ENCODE measurements at regions not wholly inside any gene's neighbourhood (a gene's known extent, or its start where the extent isn't known, plus 50 kb on each side); places are given as distances from the start of the nearest gene placed in this dataset.
A peak's percentile ranks its signal among the peaks of the same experiment; 100 is the strongest.
"Not testable (repeated sequence)": the region's sequence is repeated elsewhere in the genome, so short reads cannot be mapped to it uniquely, and the experiment has no call there.

DNA sequence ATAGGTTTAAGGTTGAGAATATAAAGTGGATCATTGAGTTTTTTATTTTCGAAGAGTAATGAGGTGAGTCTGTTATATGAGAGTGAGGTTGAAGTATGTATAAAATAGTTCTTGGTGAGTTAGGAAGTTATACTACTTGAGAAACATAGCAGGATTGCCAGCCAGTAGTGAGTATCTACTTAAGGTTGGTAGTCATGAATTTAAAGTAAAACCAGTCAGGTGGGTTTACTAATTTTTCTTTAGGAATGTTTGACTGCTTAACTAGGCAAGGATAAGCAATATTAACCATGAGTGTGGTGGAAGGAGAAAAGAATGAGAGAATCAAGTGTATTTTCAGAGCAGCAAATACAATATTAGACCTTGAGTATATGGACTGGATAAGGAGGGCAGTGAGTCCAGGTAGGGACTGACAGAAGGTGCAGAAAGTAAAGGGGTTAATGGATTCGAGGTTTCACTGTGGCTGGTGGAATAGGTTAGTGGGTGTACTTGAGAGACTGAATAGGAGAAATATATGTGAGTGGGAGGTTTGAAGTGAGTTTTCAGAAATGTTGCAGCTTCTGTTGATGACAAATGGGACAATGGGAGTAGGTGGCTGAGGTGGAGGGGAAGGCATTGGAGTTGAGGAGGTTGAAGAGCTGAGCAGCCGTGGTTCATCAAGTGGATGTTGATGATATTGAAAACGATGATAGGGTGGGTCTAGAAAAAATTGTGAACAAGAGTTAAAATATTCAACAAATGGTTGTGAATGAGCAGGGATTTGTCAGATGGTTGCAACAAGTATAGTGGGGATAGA lies 232.5 kb upstream of the ASCC3 start:
- peak in 2 of 51 donors; percentile 1 to 47 for DNase-seq

DNA sequence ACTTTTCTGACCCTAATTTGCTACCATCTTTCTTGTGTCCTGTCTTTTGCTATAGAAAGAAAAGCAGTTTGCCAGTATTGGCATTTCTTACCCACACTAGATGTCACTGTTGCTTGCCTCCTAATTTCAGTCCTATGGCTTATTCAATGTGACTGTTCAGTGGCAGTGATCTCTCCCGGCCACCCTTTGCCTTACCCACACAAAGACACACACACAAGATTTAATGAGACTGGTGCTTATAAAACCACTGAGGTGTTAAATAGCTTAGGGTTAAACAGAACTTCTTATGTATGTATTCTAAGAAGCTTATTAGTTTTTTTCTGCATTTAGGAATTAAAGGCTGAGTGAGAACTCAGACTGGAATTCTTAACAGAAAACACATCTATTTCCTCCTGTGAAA lies 233.6 kb upstream of the ASCC3 start:
- DNase-seq: peak in 12 of 51 donors; percentile 0 to 38 (median 8)

DNA sequence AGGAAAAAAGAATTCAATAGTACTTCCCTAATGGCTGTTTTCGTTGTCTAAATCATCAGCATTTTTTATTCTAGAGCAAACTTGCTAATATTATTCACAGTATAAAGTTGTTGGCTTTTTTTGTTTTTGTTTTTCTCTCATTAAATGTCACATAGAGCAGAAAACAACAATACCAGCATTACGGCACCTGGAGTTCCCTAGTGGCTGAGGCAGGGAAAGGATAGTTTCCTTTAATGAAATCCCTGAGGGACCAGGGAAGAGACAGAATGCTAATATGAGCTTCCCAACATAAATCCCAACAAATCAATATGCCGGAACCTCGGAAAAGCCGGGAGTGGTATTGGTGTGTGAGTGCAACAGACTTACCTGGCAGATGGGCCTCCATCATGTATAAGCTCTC lies 235.2 kb upstream of the ASCC3 start:
- no peak for DNase-seq

DNA sequence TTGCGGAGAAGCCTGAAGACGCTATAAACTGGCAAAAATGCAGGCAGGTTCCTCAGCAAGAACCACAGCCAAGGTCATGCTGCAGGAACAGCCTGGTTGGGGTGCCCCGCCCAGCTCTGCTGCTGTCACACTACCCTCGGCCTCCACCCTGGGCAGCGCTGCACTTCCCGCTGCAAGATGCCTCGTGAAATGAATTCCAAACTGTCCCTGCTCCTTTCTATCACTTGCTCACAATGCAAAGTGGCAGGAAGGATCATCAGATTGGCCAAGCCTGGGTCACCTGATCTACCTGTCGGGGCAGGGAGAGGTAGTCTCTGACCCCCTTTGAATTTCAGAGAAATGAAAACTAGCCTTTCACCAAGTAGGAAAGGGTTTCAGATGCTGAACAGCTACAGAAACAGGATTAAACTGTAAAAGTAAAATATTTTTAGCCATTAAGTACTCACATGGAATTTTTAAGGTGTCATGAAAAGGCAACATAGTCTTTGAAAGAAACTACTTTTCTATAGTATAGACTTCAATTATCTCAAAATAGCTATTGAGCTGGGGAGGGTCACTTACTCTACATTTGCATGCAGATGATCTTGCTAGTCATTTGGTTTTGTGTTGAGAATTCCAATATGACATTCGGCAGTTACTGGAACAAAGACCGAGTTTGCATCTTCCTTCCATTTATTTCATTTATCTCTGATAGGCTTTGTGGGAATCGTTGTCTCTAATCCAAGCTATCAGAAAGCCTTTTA lies 236.4 kb upstream of the ASCC3 start:
- peak in 1 of 51 donors; percentile 6 for DNase-seq

- no peak for DNase-seq
Observed at GRCh38 chr6:101118136-101118396, 236.9 kb upstream of the ASCC3 start.

- no peak for DNase-seq
Observed at GRCh38 chr6:101120747-101121146, 239.6 kb upstream of the ASCC3 start.

DNA sequence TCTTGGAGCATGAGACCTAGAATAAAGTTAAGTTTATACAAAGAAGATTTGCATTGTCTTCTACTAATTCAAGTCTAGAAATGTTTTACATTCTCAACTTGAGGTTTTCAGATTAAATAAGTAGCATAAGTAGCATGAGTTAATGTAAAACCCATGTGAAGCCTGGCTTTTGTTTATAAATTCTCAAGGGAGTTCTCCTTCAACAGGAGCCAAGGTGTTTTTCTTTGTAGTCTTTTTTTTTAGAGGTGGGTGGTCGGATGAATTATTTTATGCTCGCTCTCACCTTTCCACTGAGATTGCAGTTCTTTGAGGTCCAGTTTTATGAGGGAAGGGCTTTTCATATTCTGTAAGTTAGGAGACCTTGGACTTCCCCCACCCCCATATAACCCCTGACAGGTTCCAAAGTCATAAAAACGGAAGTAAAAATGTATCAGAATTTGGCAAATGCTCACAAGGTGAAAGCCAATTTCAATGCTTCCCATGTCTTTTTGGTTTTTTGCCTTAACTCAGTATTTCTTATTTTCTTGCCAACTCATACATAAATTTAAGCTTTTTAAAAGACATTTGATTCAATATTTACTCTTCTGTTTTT lies 244.3 kb upstream of the ASCC3 start:
- DNase-seq: no peak

DNA sequence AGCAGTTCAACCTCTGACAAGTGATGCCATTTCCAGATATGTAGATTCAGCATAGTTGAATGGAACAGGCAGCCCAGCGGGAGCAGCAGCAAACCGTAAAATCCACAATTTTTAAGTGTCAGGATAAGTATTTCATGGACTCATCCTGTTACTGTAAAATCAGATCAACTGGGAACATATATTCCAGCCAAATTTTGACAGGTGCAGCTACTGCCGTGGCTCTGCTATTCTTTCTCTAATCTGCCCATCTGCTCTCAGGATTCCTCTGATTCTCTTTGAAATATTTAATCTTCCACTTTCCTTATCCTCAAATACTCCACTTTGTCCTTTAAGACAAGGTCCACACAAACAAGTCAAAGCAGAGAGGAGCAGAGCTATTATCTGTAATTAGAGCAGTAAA lies 245.4 kb upstream of the ASCC3 start:
- no peak for DNase-seq

- DNase-seq: no peak
Observed at GRCh38 chr6:101129851-101130250, 248.7 kb upstream of the ASCC3 start.

DNA sequence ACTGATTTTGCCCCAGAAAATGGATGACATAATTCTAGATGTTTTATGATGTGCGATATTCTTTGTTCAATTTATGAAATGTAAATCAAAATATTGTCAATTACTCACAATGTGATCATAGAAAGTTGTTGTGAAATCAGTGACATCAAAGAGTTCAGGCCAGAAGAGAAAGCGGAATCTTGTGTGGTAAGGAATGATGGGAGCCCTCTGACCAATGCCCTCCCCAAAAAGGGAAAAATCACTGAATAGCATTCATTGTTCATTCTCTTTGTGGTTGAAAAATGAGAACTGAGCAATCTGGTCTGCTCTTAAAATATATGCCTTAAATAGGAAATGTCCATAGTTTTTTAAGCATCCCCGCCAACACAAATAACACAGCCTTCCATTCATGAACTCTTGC lies 247.1 kb upstream of the GRIK2 start:
- DNase-seq: no peak

DNA sequence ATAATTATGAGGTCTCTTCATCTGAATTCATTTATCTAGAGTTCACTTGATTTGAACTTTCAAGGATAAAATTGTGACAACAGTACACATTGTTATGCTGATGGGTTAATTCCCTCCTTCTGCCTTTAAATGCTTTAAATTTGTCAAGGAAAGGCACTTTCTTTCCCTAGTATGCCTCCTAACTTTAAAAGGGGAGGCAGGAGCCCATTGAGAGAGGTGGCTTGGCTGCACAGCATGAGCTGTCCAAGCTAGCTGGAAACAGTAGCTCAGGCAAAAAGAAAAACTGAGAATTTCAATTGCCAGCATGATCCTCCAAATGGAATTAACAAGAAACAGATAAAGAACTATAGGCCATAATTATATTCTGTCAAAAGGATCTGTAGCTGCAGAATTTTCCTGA lies 243.3 kb upstream of the GRIK2 start:
- DNase-seq: no peak

- DNase-seq: not testable (repeated sequence)
Observed at GRCh38 chr6:101157638-101158037, 235.9 kb upstream of the GRIK2 start.

GRCh38 chr6:101163611-101164010 lies 229.9 kb upstream of the GRIK2 start:
- no peak for DNase-seq

DNA sequence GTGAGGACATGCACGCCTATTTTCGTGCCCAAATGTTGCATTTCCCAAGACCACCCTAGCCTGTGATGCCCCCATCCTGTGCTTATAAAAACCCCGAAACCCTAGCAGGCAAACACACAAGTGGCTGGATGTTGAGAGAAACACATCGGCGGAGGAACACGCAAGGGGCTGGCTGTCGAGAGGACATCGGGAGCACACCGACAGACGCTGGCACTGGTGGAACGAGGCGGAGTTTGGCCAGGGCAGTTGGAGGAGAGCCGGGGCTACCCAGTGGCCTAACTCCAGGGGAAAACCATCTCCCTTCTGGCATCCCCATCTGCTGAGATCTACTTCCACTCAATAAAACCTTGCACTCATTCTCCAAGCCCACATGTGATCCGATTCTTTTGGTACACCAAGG lies 225.9 kb upstream of the GRIK2 start:
- DNase-seq: no peak

DNA sequence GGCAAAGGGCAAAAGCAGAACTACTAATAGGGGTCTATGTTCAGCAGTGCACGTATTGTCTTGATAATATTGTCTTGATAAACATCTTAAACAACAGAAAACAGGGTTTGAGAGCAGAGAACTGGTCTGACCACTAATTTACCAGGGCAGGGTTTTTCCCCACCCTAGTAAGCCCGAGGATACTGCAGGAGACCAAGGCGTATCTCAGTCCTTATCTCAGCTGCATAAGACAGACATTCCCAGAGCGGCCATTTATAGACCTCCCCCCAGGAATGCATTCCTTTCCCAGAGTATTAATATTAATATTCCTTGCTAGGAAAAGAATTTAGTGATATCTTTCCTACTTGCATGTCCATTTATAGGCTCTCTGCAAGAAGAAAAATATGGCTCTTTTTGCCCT lies 222.5 kb upstream of the GRIK2 start:
- DNase-seq: not testable (repeated sequence)

- no peak for DNase-seq
Observed at GRCh38 chr6:101178748-101179147, 214.8 kb upstream of the GRIK2 start.

- DNase-seq: no peak
Observed at GRCh38 chr6:101181006-101181405, 212.5 kb upstream of the GRIK2 start.

GRCh38 chr6:101188285-101188798 lies 205.2 kb upstream of the GRIK2 start:
- DNase-seq: not testable (repeated sequence)

DNA sequence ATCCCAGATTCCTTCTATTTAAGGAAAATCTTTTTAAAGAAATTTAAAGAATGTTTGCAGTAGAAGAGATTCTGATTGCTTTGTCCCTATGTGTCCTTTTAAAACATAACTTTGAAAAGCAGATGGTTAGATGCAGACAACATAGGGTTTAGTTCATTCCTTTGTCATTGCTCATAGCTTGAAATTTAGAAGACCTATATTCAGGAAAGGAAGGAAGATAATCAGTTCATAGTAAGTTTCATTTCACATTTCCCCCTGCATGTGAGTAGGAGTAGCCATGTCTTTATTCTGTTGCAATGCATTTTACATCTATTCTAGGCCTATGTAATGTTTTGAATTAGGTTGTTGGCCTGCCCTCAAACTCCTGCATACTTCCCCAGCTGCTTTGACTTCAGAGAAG lies 197.9 kb upstream of the GRIK2 start:
- no peak for DNase-seq

GRCh38 chr6:101199441-101199840 lies 194.1 kb upstream of the GRIK2 start:
- no peak for DNase-seq

- DNase-seq: no peak
Observed at GRCh38 chr6:101202867-101203374, 190.6 kb upstream of the GRIK2 start.

DNA sequence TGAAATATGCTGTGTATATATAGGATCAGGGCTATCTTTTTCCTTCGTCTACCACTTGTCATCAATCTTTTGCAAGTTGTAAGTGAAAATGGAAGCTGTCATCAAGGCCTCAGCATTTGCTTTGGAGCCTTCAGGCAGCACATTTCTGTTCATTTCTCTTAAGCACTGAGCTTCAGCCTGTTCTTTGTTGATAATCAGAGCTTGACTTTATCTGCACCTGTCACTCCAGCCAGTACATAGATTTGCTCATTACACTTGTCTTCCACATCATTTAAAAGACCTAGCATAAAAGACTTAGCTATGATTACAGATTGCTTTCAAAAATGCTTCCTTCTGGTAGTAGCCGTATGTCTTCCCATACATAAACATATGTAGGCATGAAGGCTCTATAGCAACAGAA lies 189.8 kb upstream of the GRIK2 start:
- DNase-seq: no peak

GRCh38 chr6:101208152-101208551 lies 185.4 kb upstream of the GRIK2 start:
- no peak for DNase-seq
